GM18858 (cell line): ENCODE measurements at regions not wholly inside any gene's neighbourhood (a gene's known extent, or its start where the extent isn't known, plus 50 kb on each side); places are given as distances from the start of the nearest gene placed in this dataset.

Experiments used
- ATAC-seq: cut with Tn5 transposase; IDR thresholded peaks from one replicate; pipeline ENCODE4 v1.9.1; 2021; ENCODE audit not compliant: unreplicated experiment

GRCh38 chr3:36257158-36257852 lies 123.0 kb upstream of the STAC start:
- ATAC-seq: no peak

GRCh38 chr3:36258421-36258820 lies 121.9 kb upstream of the STAC start:
- ATAC-seq: no peak

GRCh38 chr3:36259580-36259979 lies 120.7 kb upstream of the STAC start:
- ATAC-seq: no peak

GRCh38 chr3:36269274-36269673 lies 111.0 kb upstream of the STAC start:
- no peak for ATAC-seq

- no peak for ATAC-seq
Measured at GRCh38 chr3:36282766-36283165, 97.5 kb upstream of the STAC start.

- ATAC-seq: no peak
Measured at GRCh38 chr3:36295296-36295695, 85.0 kb upstream of the STAC start.

GRCh38 chr3:36297195-36297594 lies 83.1 kb upstream of the STAC start:
- ATAC-seq: no peak

GRCh38 chr3:36298188-36298587 lies 82.1 kb upstream of the STAC start:
- no peak for ATAC-seq

- ATAC-seq: no peak
Measured at GRCh38 chr3:36302158-36302509, 78.2 kb upstream of the STAC start.

GRCh38 chr3:36302626-36303025 lies 77.7 kb upstream of the STAC start:
- no peak for ATAC-seq

GRCh38 chr3:36303286-36303685 lies 77.0 kb upstream of the STAC start:
- ATAC-seq: no peak

GRCh38 chr3:36305929-36306520 lies 74.3 kb upstream of the STAC start:
- no peak for ATAC-seq

GRCh38 chr3:36309092-36309491 lies 71.2 kb upstream of the STAC start:
- ATAC-seq: no peak

GRCh38 chr3:36312351-36312750 lies 68.0 kb upstream of the STAC start:
- no peak for ATAC-seq

- ATAC-seq: peak; percentile 86
Measured at GRCh38 chr3:36317915-36318314, 62.4 kb upstream of the STAC start.

- no peak for ATAC-seq
Measured at GRCh38 chr3:36318621-36319200, 61.6 kb upstream of the STAC start.

GRCh38 chr3:36319680-36320079 lies 60.6 kb upstream of the STAC start:
- no peak for ATAC-seq
